H9 (cell line): ENCODE measurements at regions not wholly inside any gene's neighbourhood (a gene's known extent, or its start where the extent isn't known, plus 50 kb on each side); places are given as distances from the start of the nearest gene placed in this dataset.

Experiments
- DNase-seq: peaks from one replicate; pipeline ENCODE4 v3.0.0-alpha.2; 2017
- H2AFZ ChIP-seq: one replicate; pipeline ENCODE4 v1.6.1; 2013; ENCODE audit warnings: mild to moderate bottlenecking, low read length, control low read depth, moderate library complexity
- H2AK5ac ChIP-seq: 2 replicates; pipeline ENCODE4 v1.6.1; 2013; ENCODE audit warnings: low read length, control low read depth, mixed read lengths; ENCODE audit not compliant: insufficient read length
- H2BK120ac ChIP-seq: one replicate; pipeline ENCODE4 v1.6.1; 2013; ENCODE audit warnings: low read depth, mild to moderate bottlenecking, low read length, control low read depth, inconsistent platforms; ENCODE audit not compliant: poor library complexity, severe bottlenecking
- H2BK12ac ChIP-seq: 2 replicates; pipeline ENCODE4 v1.6.1; 2013; ENCODE audit warnings: low read length, control low read depth, mixed read lengths, low read depth; ENCODE audit not compliant: insufficient read length
- H2BK15ac ChIP-seq: 2 replicates; pipeline ENCODE4 v1.6.1; 2013; ENCODE audit warnings: low read depth, low read length, control low read depth
- H2BK20ac ChIP-seq: one replicate; pipeline ENCODE4 v1.6.1; 2013; ENCODE audit warnings: low read depth, mild to moderate bottlenecking, low read length, control low read depth, inconsistent platforms; ENCODE audit not compliant: poor library complexity, severe bottlenecking
- H2BK5ac ChIP-seq: 2 replicates; pipeline ENCODE4 v1.6.1; 2013; ENCODE audit warnings: low read length, control low read depth, mixed read lengths; ENCODE audit not compliant: insufficient read length
- H3K14ac ChIP-seq: 2 replicates; pipeline ENCODE4 v1.6.1; 2013; ENCODE audit warnings: low read length, control low read depth; ENCODE audit not compliant: insufficient read depth
- H3K18ac ChIP-seq: 2 replicates; pipeline ENCODE4 v1.6.1; 2013; ENCODE audit warnings: low read depth, mild to moderate bottlenecking, mixed read lengths, low read length, control low read depth; ENCODE audit not compliant: insufficient read length
- H3K23ac ChIP-seq: 2 replicates; pipeline ENCODE4 v1.6.1; 2013; ENCODE audit warnings: low read length, control low read depth, mixed read lengths, low read depth; ENCODE audit not compliant: insufficient read length
- H3K23me2 ChIP-seq: 2 replicates; pipeline ENCODE4 v1.6.1; 2013; ENCODE audit warnings: low read depth, mild to moderate bottlenecking, mixed read lengths, low read length, control low read depth; ENCODE audit not compliant: insufficient read length, poor library complexity, severe bottlenecking
- H3K27ac ChIP-seq: 2 replicates; pipeline ENCODE4 v1.5.1; 2013; ENCODE audit warnings: low read length, control low read depth, mixed read lengths, low read depth; ENCODE audit not compliant: insufficient read length
- H3K27me3 ChIP-seq: 2 replicates; pipeline ENCODE4 v1.6.1; 2013; ENCODE audit warnings: low read length, control low read depth, inconsistent platforms; ENCODE audit not compliant: insufficient read depth
- H3K4ac ChIP-seq: 2 replicates; pipeline ENCODE4 v1.6.1; 2013; ENCODE audit warnings: low read depth, mild to moderate bottlenecking, control low read depth, inconsistent platforms, low read length, moderate library complexity
- H3K4me1 ChIP-seq: 2 replicates; pipeline ENCODE4 v1.6.1; 2013; ENCODE audit warnings: low read length, control low read depth, inconsistent platforms; ENCODE audit not compliant: insufficient read depth
- H3K4me2 ChIP-seq: 2 replicates; pipeline ENCODE4 v1.6.1; 2013; ENCODE audit warnings: low read length, control low read depth, mixed read lengths; ENCODE audit not compliant: insufficient read length, insufficient read depth
- H3K56ac ChIP-seq: 2 replicates; pipeline ENCODE4 v1.6.1; 2013; ENCODE audit warnings: low read depth, mild to moderate bottlenecking, mixed read lengths, low read length, control low read depth; ENCODE audit not compliant: insufficient read length
- H3K79me1 ChIP-seq: 2 replicates; pipeline ENCODE4 v1.6.1; 2013; ENCODE audit warnings: low read depth, mild to moderate bottlenecking, moderate library complexity, low read length, control low read depth, inconsistent platforms; ENCODE audit not compliant: insufficient read depth, poor library complexity, severe bottlenecking
- H3K79me2 ChIP-seq: 2 replicates; pipeline ENCODE4 v1.6.1; 2013; ENCODE audit warnings: low read length, control low read depth, inconsistent platforms; ENCODE audit not compliant: insufficient read depth
- H3K9ac ChIP-seq: 2 replicates; pipeline ENCODE4 v1.6.1; 2013; ENCODE audit warnings: low read length, control low read depth, mixed read lengths; ENCODE audit not compliant: insufficient read length; ENCODE audit errors: extremely low read depth
- H3K9me3 ChIP-seq: one replicate; pipeline ENCODE4 v1.6.1; 2013; ENCODE audit warnings: low read depth, low read length, inconsistent platforms; ENCODE audit not compliant: control insufficient read depth
- H3T11ph ChIP-seq: one replicate; pipeline ENCODE4 v1.6.1; 2013; ENCODE audit warnings: mild to moderate bottlenecking, low read length, control low read depth, inconsistent platforms
- H4K20me1 ChIP-seq: one replicate; pipeline ENCODE4 v1.6.1; 2013; ENCODE audit not compliant: control insufficient read depth, insufficient read length, insufficient read depth
- H4K5ac ChIP-seq: 2 replicates; pipeline ENCODE4 v1.6.1; 2013; ENCODE audit warnings: low read depth, mild to moderate bottlenecking, mixed read lengths, low read length, control low read depth; ENCODE audit not compliant: insufficient read length
- H4K8ac ChIP-seq: replicated peaks from 2 replicates; pipeline ENCODE4 v1.6.1; 2013; ENCODE audit warnings: low read length, control low read depth, mixed read lengths, low read depth; ENCODE audit not compliant: insufficient read length
- H4K91ac ChIP-seq: 2 replicates; pipeline ENCODE4 v1.6.1; 2013; ENCODE audit warnings: low read depth, mild to moderate bottlenecking, moderate library complexity, mixed read lengths, low read length, control low read depth; ENCODE audit not compliant: insufficient read length
- H3K27ac Mint-ChIP-seq, 3 experiments: 2 replicates in 2 of 3; 3 replicates in 1 of 3; pipeline ENCODE4 v1.8.0; 2020 to 2021; ENCODE audit warnings: mixed read lengths in 3 of 3, mild to moderate bottlenecking in 1 of 3, moderate library complexity in 1 of 3
- H3K27me3 Mint-ChIP-seq: 2 replicates; pipeline ENCODE4 v1.8.0; 2021; ENCODE audit warnings: low read depth, mild to moderate bottlenecking, moderate library complexity, mixed read lengths
- H3K36me3 Mint-ChIP-seq, 3 experiments: 2 replicates in 2 of 3; 3 replicates in 1 of 3; pipeline ENCODE4 v1.8.0; 2020 to 2021; ENCODE audit warnings: low read depth in 3 of 3, mixed read lengths in 3 of 3; ENCODE audit not compliant: insufficient read depth in 1 of 3
- H3K4me1 Mint-ChIP-seq, 2 experiments: 2 replicates each; pipeline ENCODE4 v1.8.0; 2020; ENCODE audit warnings: mixed read lengths in 2 of 2
- H3K4me3 Mint-ChIP-seq, 2 experiments: 2 replicates in 1 of 2; 3 replicates in 1 of 2; pipeline ENCODE4 v1.8.0; 2020 to 2021; ENCODE audit warnings: mild to moderate bottlenecking in 2 of 2, mixed read lengths in 2 of 2, moderate library complexity in 1 of 2
- H3K9me3 Mint-ChIP-seq, 2 experiments: 2 replicates in 1 of 2; 3 replicates in 1 of 2; pipeline ENCODE4 v1.8.0; 2020; ENCODE audit warnings: mild to moderate bottlenecking in 2 of 2, mixed read lengths in 2 of 2, moderate library complexity in 1 of 2
- CTCF ChIP-seq: fragments of 200-600 bp; sonication (generic); conservative IDR thresholded peaks from 3 replicates; pipeline ENCODE4 v1.8.0; 2021; ENCODE audit warnings: antibody characterized with exemption, mild to moderate bottlenecking
- WGBS: extraction: QIAGEN DNeasy Blood & Tissue Kit; methylation state at CpG from one replicate; pipeline ENCODE4 v1.1.7; 2013; ENCODE audit warnings: missing lambda C conversion rate, low lambda C conversion rate, mixed read lengths; ENCODE audit not compliant: insufficient read length; ENCODE audit errors: extremely low coverage; 5-methylcytosine and 5-hydroxymethylcytosine counted together

- Histone ChIP-seq H3K23ac (no peak overlapping the region), H3K14ac (no peak overlapping the region), H4K8ac (no peak overlapping the region), H3K9ac (no peak overlapping the region), H2AFZ (no peak overlapping the region), H3K56ac (no peak overlapping the region), H2BK20ac (no peak overlapping the region), H3K23me2 (no peaks in the 10 kb centered on the region), H2BK5ac (no peak overlapping the region), H2BK12ac (no peak overlapping the region), H3K27me3 (no peaks in the 10 kb centered on the region), H2BK120ac (no peak overlapping the region), H3K27ac (no peak overlapping the region), H3K18ac (no peak overlapping the region), H3K79me1 (no peaks in the 10 kb centered on the region), H3K9me3 (no peaks in the 10 kb centered on the region), H3K4me2 (no peak overlapping the region), H3T11ph (no peak overlapping the region), H4K91ac (no peak overlapping the region), H2AK5ac (no peak overlapping the region), H3K4me1 (no peaks in the 10 kb centered on the region; the same call in 1 of the 2 replicates), H3K79me2 (no peaks in the 10 kb centered on the region), H2BK15ac (no peak overlapping the region), H4K20me1 (no peaks in the 10 kb centered on the region), H3K4ac (no peak overlapping the region), H4K5ac (no peak overlapping the region)
- no peaks in the 10 kb centered on the region for H3K27me3 Mint-ChIP-seq
- no peaks in the 10 kb centered on the region for H3K36me3 Mint-ChIP-seq
- no peaks in the 10 kb centered on the region for H3K9me3 Mint-ChIP-seq
- no CpG with 5 or more reads among the region's 4 CpGs for WGBS
- H3K27ac Mint-ChIP-seq, result no peak overlapping the region
- peaks cover 0 to 2% of the 10 kb centered on the region in 2 experiments; a peak in 2 of 4 replicates for H3K4me1 Mint-ChIP-seq
- no peak for TF ChIP-seq CTCF
- no peak overlapping the region for H3K4me3 Mint-ChIP-seq
- no peak for DNase-seq
Measured at GRCh38 chr1:87959236-87959635, 630.6 kb downstream of the LMO4 start.
